ENCODE measurements at regions not wholly inside any gene's neighbourhood (a gene's known extent, or its start where the extent isn't known, plus 50 kb on each side); places are given as distances from the start of the nearest gene placed in this dataset.

GRCh38 chr3:168817177-168817576 lies 721.5 kb upstream of the GOLIM4 start:
- in situ Hi-C loops (cut with HindIII; ENCODE audit: extremely low pct_ligation_motif_present, low pct_unique_long_range_greater_than_20kb): no loop called here
- no peak for FAIRE-seq
- Histone ChIP-seq H3K27me3 (ENCODE audit: control insufficient read depth in 1 of 2, insufficient read depth in 2 of 2, low read length in 2 of 2) (no peaks in the 10 kb centered on the region), H2AFZ (ENCODE audit: low read length) (no peak overlapping the region), H3K4me3 (replicated peaks in 1 of 3; ENCODE audit: insufficient read depth in 1 of 3, low read depth in 2 of 3, low read length in 3 of 3) (no peak overlapping the region), H3K9me3 (ENCODE audit: low read length) (no peaks in the 10 kb centered on the region), H3K4me1 (ENCODE audit: insufficient read depth, low read length) (no peaks in the 10 kb centered on the region), H3K27ac (ENCODE audit: extremely low read length, insufficient read depth, low read length) (no peak overlapping the region), H3K9ac (ENCODE audit: insufficient read depth, low read depth, low read length) (no peak overlapping the region), H3K4me2 (ENCODE audit: low read depth, low read length) (no peak overlapping the region), H3K79me2 (ENCODE audit: insufficient read depth, low read length) (no peaks in the 10 kb centered on the region), H4K20me1 (ENCODE audit: insufficient read depth, low read length) (no peaks in the 10 kb centered on the region), H3K36me3 (replicated peaks in 1 of 2; ENCODE audit: control insufficient read depth in 1 of 2, insufficient read depth in 2 of 2, low read length in 2 of 2) (no peaks in the 10 kb centered on the region)
- BruUV-seq (replicated peaks): no TSS peak
- TF ChIP-seq NONO (IDR thresholded peaks at IDR 0.05) (no peak), NONO (CRISPR knock-in tag; conservative IDR thresholded peaks at IDR 0.05) (no peak), ZNF367 (CRISPR knock-in tag; IDR thresholded peaks at IDR 0.05; ENCODE audit: borderline replicate concordance) (no peak), ZNF496 (CRISPR knock-in tag; IDR thresholded peaks at IDR 0.05; ENCODE audit: insufficient replicate concordance) (no peak), HES4 (CRISPR knock-in tag; IDR thresholded peaks at IDR 0.05; ENCODE audit: borderline replicate concordance) (no peak), YEATS4 (CRISPR knock-in tag; IDR thresholded peaks at IDR 0.05; ENCODE audit: borderline replicate concordance) (no peak), ZNF550 (CRISPR knock-in tag; IDR thresholded peaks at IDR 0.05; ENCODE audit: borderline replicate concordance) (no peak), CBX5 (CRISPR knock-in tag; IDR thresholded peaks at IDR 0.05; ENCODE audit: borderline replicate concordance) (no peak), SIN3B (IDR thresholded peaks at IDR 0.05; ENCODE audit: low read length) (no peak), NFE2L2 (IDR thresholded peaks at IDR 0.05; ENCODE audit: low read length) (no peak), KLF16 (CRISPR knock-in tag; IDR thresholded peaks at IDR 0.05) (no peak), ELF1 (CRISPR knock-in tag; IDR thresholded peaks at IDR 0.05) (no peak), ZMYM3 (CRISPR knock-in tag; IDR thresholded peaks at IDR 0.05) (no peak), RXRB (CRISPR knock-in tag; IDR thresholded peaks at IDR 0.05; ENCODE audit: borderline replicate concordance) (no peak)
- TF ChIP-seq, protein P1, sequence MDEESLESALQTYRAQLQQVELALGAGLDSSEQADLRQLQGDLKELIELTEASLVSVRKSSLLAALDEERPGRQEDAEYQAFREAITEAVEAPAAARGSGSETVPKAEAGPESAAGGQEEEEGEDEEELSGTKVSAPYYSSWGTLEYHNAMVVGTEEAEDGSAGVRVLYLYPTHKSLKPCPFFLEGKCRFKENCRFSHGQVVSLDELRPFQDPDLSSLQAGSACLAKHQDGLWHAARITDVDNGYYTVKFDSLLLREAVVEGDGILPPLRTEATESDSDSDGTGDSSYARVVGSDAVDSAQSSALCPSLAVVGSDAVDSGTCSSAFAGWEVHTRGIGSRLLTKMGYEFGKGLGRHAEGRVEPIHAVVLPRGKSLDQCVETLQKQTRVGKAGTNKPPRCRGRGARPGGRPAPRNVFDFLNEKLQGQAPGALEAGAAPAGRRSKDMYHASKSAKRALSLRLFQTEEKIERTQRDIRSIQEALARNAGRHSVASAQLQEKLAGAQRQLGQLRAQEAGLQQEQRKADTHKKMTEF (CRISPR knock-in tag; IDR thresholded peaks at IDR 0.05): no peak
- TF ChIP-seq, protein P2, sequence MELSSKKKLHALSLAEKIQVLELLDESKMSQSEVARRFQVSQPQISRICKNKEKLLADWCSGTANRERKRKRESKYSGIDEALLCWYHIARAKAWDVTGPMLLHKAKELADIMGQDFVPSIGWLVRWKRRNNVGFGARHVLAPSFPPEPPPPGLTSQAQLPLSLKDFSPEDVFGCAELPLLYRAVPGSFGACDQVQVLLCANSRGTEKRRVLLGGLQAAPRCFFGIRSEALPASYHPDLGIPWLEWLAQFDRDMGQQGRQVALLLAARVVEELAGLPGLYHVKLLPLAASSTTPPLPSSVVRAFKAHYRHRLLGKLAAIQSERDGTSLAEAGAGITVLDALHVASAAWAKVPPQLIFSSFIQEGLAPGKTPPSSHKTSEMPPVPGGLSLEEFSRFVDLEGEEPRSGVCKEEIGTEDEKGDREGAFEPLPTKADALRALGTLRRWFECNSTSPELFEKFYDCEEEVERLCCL (CRISPR knock-in tag; IDR thresholded peaks at IDR 0.05; ENCODE audit: borderline replicate concordance): no peak
- WGBS (ENCODE audit: low lambda C conversion rate): 62% methylated on average over 4 of the region's 4 CpGs
- ChIA-PET POLR2A (no interaction called here), CTCF (ENCODE audit: low intra/inter-chr PET ratio, low total read pairs) (no interaction called here)
- intact Hi-C loops (cut with micrococcal nuclease; ENCODE audit: unreplicated experiment): no loop called here
- DNase-seq (ENCODE audit: low spot score): no peak
- ATAC-seq: no peak
